GOT3 (cell line): ENCODE measurements at regions not wholly inside any gene's neighbourhood (a gene's known extent, or its start where the extent isn't known, plus 50 kb on each side); places are given as distances from the start of the nearest gene placed in this dataset.

Experiments
- DNase-seq: peaks from one replicate; lab custom pipeline; 2025; ENCODE audit warnings: mixed read lengths; lab: John Stamatoyannopoulos, UW

DNA sequence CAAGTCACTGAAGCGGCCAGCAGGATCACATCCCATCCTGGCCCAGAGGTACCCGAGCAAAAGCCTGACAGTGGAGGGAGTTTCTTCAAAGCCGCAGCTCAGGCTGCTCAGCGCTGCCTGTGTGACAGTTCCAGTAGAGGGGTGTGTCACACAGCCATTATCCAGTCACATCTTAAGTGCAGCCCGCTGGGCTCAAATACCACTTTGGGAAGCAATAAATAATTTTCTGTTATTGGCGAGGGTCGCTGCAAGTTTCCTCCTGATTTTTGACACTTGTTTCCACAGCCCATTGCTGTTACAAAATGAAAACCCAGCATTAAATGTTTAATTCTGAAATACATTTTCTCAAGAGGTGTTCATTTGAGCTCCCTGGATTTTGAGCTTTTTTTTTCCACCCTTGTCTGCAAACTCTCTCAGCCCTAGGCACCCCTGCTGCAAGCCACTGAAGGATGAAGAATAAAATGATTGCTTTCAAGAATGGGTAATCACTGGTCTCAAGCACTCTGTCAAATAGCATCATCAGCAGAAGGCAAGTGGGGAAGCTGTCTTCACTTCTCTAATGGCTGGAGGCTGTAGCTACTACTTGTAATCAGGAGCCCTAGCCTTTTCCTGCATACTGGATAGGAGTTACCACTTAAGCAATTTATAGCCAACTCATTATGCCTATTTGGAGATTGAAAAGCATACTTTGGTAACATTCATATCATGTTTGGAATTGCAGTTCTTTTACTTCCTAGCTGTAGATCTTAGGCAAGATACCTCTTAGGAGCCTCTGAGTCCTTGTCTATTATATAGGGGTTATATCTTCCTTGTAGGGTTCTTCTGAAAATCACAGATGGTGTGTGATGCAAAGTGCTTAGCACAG lies 373.7 kb downstream of the METTL15 start:
- no peak for DNase-seq

DNA sequence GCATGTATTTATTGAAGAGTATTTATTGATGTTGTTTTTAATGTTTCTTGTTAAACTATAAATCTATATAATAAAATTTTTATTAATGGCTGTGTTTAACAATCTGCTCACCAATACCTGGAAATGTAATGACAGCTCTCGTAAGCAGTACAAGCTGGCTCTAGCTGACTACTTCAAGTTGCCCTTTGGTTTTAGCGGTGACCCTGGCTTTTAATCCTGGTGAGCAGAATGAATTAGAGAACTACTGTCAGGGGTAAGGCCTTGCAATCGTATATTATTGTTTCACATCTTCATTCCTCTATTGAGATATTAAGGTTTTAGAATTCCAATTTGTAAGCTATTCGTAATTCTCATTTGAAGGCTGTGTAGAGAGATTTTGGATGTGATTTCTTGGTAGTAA lies 372.2 kb downstream of the METTL15 start:
- DNase-seq = no peak

GRCh38 chr11:28476864-28477263 lies 368.7 kb downstream of the METTL15 start:
- DNase-seq = no peak

- DNase-seq = no peak
Observed at GRCh38 chr11:28476049-28476448, 367.9 kb downstream of the METTL15 start.

DNA sequence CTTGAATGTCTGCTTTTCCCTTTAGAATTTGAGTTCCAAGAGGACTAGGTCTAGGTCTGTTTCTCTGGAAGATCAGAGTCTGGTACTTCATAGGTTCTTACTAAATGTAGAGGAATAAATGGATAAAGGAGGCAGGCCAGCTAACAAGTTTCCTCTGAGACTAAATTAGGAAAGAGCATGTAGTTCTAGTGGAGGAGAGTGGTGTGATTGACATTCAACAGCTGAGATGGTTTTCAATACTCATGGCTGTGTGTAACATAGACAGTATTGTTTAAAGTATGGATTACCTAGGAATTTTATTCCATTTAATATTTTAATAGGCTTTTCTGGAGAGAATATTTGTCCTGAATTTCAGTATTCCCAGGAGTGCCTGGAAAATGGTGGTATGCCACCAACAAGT lies 364.7 kb downstream of the METTL15 start:
- no peak for DNase-seq

DNA sequence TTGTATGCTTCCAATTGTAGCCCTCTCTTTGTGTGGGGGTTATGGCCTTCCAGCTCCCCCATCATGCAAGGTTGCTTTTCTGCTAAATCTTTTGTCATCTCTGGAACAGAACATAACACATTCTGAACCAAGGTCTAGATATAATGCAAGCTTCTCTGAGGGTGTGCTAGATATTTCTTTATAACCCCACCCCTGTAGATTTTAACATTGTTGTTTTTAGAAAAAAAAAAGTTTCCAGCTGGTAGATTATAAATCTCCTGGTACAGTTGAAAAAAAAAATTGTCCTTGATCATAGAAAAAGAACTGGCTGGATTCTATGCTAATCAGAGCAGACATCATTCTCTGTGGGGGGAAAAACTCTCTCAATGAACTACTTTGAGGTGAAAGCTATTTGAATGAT lies 363.3 kb downstream of the METTL15 start:
- no peak for DNase-seq

DNA sequence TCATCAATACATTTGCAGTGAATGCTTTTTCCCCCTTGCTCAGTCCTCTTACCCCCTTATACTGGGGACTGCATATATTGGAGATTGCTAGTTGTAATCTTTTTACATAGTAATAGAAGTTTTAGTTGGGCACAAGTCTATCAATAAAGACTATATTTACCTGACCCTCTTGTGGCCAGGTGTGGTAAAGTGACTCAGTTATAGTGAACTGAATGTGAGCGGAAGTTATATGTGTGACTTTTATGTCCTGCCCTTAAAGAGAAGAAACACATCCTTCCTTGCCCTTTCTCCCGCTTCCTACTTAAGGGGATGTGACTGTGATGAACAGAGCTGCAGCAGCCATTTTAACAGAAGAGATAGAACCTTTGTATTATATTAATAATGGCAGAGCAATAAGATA lies 362.0 kb downstream of the METTL15 start:
- no peak for DNase-seq

DNA sequence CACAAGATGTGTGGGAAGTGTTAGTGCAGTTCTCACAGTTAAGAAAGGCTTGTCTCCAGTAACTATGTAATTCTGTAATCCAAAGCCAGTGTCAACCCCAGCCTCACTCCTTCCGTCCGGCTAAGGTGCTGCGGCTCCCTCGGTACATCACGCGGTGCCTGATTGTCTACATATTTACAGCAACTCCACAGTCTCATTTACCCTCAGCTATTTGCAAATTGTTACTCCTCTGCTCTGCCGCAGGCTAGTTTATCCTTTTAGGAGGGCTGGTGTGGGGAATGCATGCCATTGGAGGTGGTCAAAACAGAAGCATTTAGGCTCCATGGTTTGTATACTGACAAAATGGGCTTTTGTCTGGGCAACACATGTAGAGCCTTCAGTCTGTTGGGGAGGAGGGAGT lies 358.3 kb downstream of the METTL15 start:
- DNase-seq = no peak

DNA sequence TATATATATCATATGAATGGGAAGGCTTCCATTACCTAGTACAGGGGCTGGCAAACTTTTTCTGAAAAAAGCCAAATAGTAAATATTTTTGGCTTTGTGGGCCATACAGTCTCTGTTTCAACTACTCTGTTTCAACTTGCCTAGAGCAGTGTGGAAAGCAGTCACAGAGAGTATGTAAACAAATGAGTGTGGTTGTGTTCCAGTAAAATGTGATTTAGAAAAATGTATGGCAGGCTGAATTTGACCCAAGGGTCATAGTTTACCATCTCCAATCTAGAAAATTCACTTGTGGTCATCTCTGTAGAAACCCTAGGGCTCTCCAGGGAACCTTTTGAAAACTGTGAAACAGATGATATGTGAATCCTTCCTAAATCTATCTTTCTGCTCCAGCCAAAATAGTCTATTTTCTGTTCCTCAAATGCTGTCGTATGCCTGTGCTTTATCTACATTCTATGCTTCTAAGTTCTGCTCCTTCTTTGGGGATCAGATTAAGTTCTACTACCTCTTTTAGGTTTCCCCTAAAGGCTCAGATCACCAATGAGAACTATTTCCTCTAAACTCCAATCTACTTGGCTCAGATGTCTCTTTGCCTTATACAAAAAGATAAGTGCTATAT lies 356.2 kb downstream of the METTL15 start:
- DNase-seq = no peak

DNA sequence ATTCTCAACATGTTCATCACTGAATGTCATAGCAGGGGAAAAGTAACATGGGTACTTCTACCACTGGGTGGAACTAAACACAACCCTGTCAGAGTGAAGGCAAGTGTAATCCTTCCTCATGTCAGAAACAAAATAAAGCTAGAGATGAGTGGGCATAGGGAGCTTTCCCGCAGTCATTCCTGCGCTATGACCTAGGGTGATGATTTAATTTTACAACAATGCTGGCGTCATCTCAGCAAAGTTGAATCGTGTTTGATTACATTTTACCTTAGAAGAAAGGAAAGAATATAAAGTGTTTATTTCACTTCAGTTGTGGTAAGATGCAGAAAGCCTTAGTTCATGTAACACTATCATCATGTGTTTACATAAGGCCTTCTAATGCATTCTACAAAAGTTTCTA lies 355.6 kb downstream of the METTL15 start:
- DNase-seq = no peak

- DNase-seq = no peak
Observed at GRCh38 chr11:28461846-28462245, 353.7 kb downstream of the METTL15 start.

DNA sequence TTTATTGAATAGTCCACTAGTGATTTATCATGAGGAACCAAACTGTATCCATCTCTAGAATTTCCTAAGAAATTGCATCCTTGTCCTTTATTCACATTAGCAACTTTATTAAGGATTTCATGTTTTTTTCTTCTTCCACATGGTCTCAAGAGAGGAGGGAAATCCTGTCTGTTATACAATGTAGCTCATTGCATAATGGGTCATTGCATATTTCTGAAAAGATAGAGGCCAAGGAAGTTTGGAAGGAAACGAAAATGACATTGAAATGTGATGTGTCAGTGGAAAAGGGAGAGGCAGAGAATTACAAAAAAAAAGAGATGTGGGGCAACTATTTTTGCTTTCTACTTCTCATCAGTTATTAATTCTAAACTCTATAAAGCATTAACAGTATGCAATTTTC lies 353.1 kb downstream of the METTL15 start:
- no peak for DNase-seq

GRCh38 chr11:28460348-28460747 lies 352.2 kb downstream of the METTL15 start:
- DNase-seq = no peak

GRCh38 chr11:28459912-28460311 lies 351.7 kb downstream of the METTL15 start:
- DNase-seq = no peak

DNA sequence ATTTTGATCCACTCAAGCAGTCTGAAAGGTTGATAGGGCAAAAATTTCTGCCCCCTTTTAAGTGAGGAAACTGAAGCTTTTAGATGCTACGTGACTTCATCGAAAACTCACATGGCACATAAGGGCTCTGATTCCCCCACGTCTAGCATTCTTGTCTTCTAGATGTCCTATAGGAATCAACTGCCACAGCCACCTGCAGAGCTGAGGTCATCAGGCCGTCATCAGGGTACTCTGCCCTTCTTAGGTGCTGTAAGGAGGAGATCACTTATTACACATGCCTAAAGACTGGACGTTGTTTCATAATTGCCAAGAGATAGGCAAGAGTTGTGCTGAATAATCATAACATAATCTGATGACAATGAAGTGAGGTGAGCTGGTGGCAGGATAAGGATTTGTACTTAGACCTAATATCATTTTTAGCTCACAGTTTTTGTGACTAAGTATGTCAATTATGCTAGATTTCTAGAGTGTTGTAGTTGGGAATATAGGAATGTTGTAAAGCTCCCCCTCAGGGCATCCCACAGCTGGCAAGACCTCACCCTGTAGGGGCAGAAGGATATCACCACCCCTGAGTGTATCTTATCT lies 349.4 kb downstream of the METTL15 start:
- no peak for DNase-seq

GRCh38 chr11:28448186-28448585 lies 340.0 kb downstream of the METTL15 start:
- no peak for DNase-seq

DNA sequence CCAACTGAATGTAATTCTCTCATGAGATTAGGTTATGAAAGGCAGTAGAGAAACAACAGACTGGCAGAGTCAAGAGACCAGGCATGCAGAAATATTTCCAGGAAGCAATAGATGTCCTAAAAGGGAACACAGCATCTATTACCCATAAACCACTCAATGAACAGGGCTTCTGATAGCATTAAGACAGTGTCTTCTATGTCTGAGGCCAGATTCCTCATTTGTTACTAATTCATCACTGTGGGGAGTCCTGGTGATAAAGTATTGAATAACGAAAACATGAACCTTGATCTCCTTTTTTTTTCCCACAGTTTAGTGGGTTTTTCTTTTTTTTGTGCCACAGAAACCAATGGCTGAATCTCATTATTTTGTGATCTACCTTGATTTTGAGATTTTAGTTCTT lies 339.0 kb downstream of the METTL15 start:
- DNase-seq = no peak

- DNase-seq = no peak
Observed at GRCh38 chr11:28442131-28442530, 333.9 kb downstream of the METTL15 start.

DNA sequence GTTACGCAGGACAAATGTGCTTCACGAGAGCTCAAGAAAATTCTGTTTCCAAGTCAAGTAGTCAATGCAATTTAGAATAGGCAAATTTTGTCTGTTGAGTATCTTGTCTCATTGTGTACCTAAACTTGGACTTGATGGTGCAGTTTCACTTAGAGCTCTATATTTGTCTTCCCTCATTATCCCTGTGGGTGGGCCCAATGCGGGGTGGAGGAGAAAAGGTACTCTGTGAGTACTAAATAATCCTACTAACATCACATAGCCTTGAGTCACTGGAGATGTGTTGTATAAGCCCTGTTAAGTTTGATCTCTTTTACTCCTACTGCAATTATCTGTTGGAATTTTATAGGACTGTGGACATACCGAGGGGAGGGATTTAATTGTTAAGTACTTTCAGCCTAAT lies 331.2 kb downstream of the METTL15 start:
- DNase-seq = no peak

DNA sequence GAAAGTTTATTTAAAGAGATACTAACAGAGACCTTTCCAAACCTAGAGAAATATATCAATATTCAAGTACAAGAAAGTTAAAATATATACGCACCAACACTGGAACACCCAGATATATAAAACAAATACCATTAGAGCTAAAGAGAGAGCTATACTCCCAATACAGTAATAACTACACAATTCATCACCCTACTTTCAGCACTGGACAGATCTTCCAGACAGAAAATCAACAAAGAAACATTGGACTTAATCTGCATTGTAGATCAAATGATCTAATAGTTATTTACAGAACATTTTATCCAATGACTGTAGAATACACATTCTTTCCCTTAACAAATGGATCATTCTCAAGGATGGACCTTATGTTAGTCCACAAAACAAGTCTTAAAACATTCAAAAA lies 311.9 kb downstream of the METTL15 start:
- no peak for DNase-seq

- no peak for DNase-seq
Observed at GRCh38 chr11:28417601-28418323, 309.6 kb downstream of the METTL15 start.

GRCh38 chr11:28412029-28412428 lies 303.8 kb downstream of the METTL15 start:
- DNase-seq = no peak

DNA sequence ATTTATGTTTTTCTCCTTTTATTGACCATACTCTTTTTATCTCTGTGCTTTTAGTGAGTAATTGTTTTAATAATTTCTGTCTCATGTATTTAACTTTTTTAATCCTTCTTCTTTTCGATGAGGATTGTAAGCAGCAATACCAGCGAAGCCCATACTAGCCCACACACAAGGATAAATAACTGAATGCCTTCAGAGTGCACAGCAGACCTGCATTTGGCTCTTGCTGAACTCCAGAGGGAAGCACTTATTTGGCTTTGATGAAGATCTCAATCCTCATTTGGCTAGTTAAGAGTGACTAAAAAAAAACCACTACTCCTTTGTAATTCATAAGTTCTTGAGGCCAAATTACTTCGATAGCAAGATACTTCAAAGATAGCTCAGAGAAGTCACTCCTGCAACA lies 293.3 kb downstream of the METTL15 start:
- no peak for DNase-seq
